Caco-2 (cell line): ENCODE measurements at regions not wholly inside any gene's neighbourhood (a gene's known extent, or its start where the extent isn't known, plus 50 kb on each side); places are given as distances from the start of the nearest gene placed in this dataset.
"Not testable (repeated sequence)": the region's sequence is repeated elsewhere in the genome, so short reads cannot be mapped to it uniquely, and the experiment has no call there.

Source experiments
- BruUV-seq: library from RNA; stranded (reverse); fragments of 400-500 nt; replicated peaks from 2 replicates; lab custom pipeline; 2021; lab: Mats Ljungman, UMichigan
- CTCF ChIA-PET: fragments of 300-600 bp; sonication (Branson Sonifier 250); formaldehyde crosslinking; loops from one replicate; lab custom pipeline; 2022; ENCODE audit warnings: antibody characterized with exemption; lab: Charles Lee
- POLR2A ChIA-PET: fragments of 300-600 bp; sonication (Branson Sonifier 250); formaldehyde crosslinking; loops from one replicate; lab custom pipeline; 2022; ENCODE audit warnings: antibody characterized with exemption; lab: Charles Lee
- DNase-seq, 2 experiments: peaks; one replicate each; pipeline versions ENCODE4 v3.0.0 to v3.0.0-alpha.2; 2020 to 2022
- H3K27me3 ChIP-seq: replicated peaks from 2 replicates; pipeline ENCODE4 v1.6.0; 2011; ENCODE audit warnings: low read length; ENCODE audit not compliant: control insufficient read depth, insufficient read depth
- H3K36me3 ChIP-seq: 2 replicates; pipeline ENCODE4 v1.5.1; 2011; ENCODE audit warnings: low read length; ENCODE audit not compliant: control insufficient read depth, insufficient read depth
- H3K4me1 ChIP-seq: fragments of 250-450 bp; sonication (Bioruptor Pico); 2 replicates; pipeline ENCODE4 v1.5.1; 2020; ENCODE audit warnings: mild to moderate bottlenecking
- H3K4me3 ChIP-seq: 2 replicates; pipeline ENCODE4 v1.5.1; 2011; ENCODE audit warnings: low read depth, mild to moderate bottlenecking, control low read depth, low read length
- H3K9me3 ChIP-seq: fragments of 250-450 bp; sonication (Bioruptor Pico); 2 replicates; pipeline ENCODE4 v1.5.1; 2020; ENCODE audit warnings: mild to moderate bottlenecking, moderate library complexity
- H3K27ac Mint-ChIP-seq: one replicate; pipeline ENCODE4 v1.8.0; 2022; ENCODE audit warnings: mixed read lengths; ENCODE audit not compliant: unreplicated experiment
- H3K27me3 Mint-ChIP-seq: one replicate; pipeline ENCODE4 v1.8.0; 2022; ENCODE audit warnings: mixed read lengths; ENCODE audit not compliant: insufficient read depth, unreplicated experiment
- H3K36me3 Mint-ChIP-seq: one replicate; pipeline ENCODE4 v1.8.0; 2022; ENCODE audit warnings: mild to moderate bottlenecking, mixed read lengths; ENCODE audit not compliant: insufficient read depth, unreplicated experiment
- H3K4me1 Mint-ChIP-seq: one replicate; pipeline ENCODE4 v1.8.0; 2022; ENCODE audit warnings: low read depth, mixed read lengths; ENCODE audit not compliant: unreplicated experiment
- H3K4me3 Mint-ChIP-seq: one replicate; pipeline ENCODE4 v1.8.0; 2022; ENCODE audit warnings: mild to moderate bottlenecking, moderate library complexity, mixed read lengths; ENCODE audit not compliant: unreplicated experiment
- H3K9me3 Mint-ChIP-seq: one replicate; pipeline ENCODE4 v1.8.0; 2022; ENCODE audit warnings: mixed read lengths; ENCODE audit not compliant: unreplicated experiment
- intact Hi-C: fragments of 100-400 bp; cut with micrococcal nuclease; formaldehyde crosslinking; loops from one replicate; pipeline ENCODE4 v1.10.0; 2022; ENCODE audit not compliant: unreplicated experiment
- TF ChIP-seq, protein P1 (sequence below), 2 experiments: fragments of 200-600 bp in 1 of 2; IDR thresholded peaks; 1 replicate in 1 of 2; 2 replicates in 1 of 2; pipeline versions ENCODE4 v1.5.1 to v1.8.0; 2011 to 2022; ENCODE audit warnings: antibody characterized with exemption in 1 of 2, control low read depth in 1 of 2, inconsistent platforms in 1 of 2, low read depth in 1 of 2, low read length in 1 of 2, mild to moderate bottlenecking in 1 of 2, moderate library complexity in 1 of 2; ENCODE audit not compliant: insufficient read depth in 1 of 2, severe bottlenecking in 1 of 2, unreplicated experiment in 1 of 2

DNA sequence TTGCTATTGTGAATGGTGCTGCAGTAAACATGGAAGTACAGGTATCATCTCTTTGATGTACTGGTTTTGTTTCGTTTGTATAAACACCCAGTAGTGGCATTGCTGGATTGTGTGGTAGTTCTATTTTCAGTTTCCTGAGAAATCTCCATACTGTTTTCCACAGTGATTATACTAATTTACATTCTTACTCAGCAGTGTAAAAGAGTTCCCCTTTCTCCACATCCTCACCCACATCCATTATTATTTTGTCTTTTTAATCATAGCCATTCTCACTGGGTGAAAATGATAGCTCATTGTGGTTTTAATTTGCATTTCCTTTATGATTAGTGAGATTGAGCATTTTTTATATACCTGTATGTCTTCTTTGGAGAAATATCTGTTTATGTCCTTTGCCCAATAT, 62.3 kb upstream of the PARP4 start:
- no peaks in the 10 kb centered on the region for H3K36me3 ChIP-seq
- intact Hi-C loops, result no loop called here
- ChIA-PET POLR2A (no interaction called here), CTCF (interaction anchor here (0.6 kb wide), 1 partner anchor 549 kb away, joined by 3 read pairs; no protein-coding TSS in a partner anchor)
- Mint-ChIP-seq H3K36me3 (no peaks in the 10 kb centered on the region), H3K4me1 (no peaks in the 10 kb centered on the region), H3K27ac (no peak overlapping the region), H3K27me3 (peaks cover 2% of the 10 kb centered on the region), H3K4me3 (no peak overlapping the region), H3K9me3 (no peaks in the 10 kb centered on the region)
- BruUV-seq, result no TSS peak
- TF ChIP-seq, protein P1, sequence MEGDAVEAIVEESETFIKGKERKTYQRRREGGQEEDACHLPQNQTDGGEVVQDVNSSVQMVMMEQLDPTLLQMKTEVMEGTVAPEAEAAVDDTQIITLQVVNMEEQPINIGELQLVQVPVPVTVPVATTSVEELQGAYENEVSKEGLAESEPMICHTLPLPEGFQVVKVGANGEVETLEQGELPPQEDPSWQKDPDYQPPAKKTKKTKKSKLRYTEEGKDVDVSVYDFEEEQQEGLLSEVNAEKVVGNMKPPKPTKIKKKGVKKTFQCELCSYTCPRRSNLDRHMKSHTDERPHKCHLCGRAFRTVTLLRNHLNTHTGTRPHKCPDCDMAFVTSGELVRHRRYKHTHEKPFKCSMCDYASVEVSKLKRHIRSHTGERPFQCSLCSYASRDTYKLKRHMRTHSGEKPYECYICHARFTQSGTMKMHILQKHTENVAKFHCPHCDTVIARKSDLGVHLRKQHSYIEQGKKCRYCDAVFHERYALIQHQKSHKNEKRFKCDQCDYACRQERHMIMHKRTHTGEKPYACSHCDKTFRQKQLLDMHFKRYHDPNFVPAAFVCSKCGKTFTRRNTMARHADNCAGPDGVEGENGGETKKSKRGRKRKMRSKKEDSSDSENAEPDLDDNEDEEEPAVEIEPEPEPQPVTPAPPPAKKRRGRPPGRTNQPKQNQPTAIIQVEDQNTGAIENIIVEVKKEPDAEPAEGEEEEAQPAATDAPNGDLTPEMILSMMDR (IDR thresholded peaks at IDR 0.05; ENCODE audit: insufficient read depth in 1 of 2, low read depth in 1 of 2, low read length in 1 of 2, severe bottlenecking in 1 of 2, unreplicated experiment in 1 of 2), result no peak
- H3K9me3 ChIP-seq, result no peaks in the 10 kb centered on the region
- no peak for DNase-seq
- no peak overlapping the region for H3K4me3 ChIP-seq
- no peaks in the 10 kb centered on the region for H3K27me3 ChIP-seq
- no peaks in the 10 kb centered on the region for H3K4me1 ChIP-seq

DNA sequence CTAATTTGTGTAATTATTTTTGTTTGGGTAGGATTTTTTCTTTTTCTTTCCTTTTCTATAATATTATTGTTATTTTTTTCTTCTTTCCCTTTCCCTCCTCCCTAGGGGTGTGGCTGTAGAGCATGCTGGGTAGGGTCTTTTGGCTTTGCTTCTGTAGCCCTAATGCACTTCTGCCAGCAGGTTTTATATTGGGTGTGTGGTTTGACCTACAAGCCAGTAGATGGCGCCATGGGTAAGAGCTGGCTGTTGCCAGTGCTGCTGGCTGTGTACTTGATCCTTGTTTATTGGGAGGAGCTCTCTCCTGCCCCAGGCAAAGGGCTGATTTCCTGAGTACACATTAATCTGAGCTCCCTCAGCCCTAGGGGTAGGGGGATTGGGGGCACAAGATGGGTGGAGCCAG, 67.7 kb upstream of the PARP4 start:
- H3K36me3 Mint-ChIP-seq, H3K9me3 ChIP-seq, POLR2A ChIA-PET, BruUV-seq, H3K27me3 Mint-ChIP-seq, H3K9me3 Mint-ChIP-seq, H3K4me1 ChIP-seq, H3K27me3 ChIP-seq, H3K36me3 ChIP-seq, H3K27ac Mint-ChIP-seq, H3K4me1 Mint-ChIP-seq, H3K4me3 ChIP-seq: not testable (repeated sequence)
- CTCF ChIA-PET, result interaction anchor here (0.8 kb wide), 2 partner anchors 112 to 415 kb away, joined by 3 to 4 read pairs; no protein-coding TSS in a partner anchor
- intact Hi-C loops, result loop anchor here (1.0 kb wide), 1 partner anchor 91 kb away; no protein-coding TSS in a partner anchor
- DNase-seq, result peak; percentile 47 to 57
- TF ChIP-seq, protein P1 (IDR thresholded peaks at IDR 0.05; ENCODE audit: insufficient read depth in 1 of 2, low read depth in 1 of 2, low read length in 1 of 2, severe bottlenecking in 1 of 2, unreplicated experiment in 1 of 2), result peak; percentile 59 to 70
- peak overlapping the region; percentile 52 for H3K4me3 Mint-ChIP-seq

- H3K27ac Mint-ChIP-seq, H3K36me3 Mint-ChIP-seq, DNase-seq, H3K4me1 ChIP-seq, H3K36me3 ChIP-seq, H3K27me3 ChIP-seq, POLR2A ChIA-PET, H3K9me3 Mint-ChIP-seq, H3K27me3 Mint-ChIP-seq, H3K4me1 Mint-ChIP-seq, intact Hi-C loops, BruUV-seq, H3K4me3 ChIP-seq, H3K9me3 ChIP-seq, H3K4me3 Mint-ChIP-seq: not testable (repeated sequence)
- CTCF ChIA-PET, result interaction anchor here (0.5 kb wide), 1 partner anchor 146 kb away, joined by 8 read pairs; no protein-coding TSS in a partner anchor
Observed at GRCh38 chr13:24581578-24581977, 69.0 kb upstream of the PARP4 start.

GRCh38 chr13:24591697-24592096, 79.1 kb upstream of the PARP4 start:
- H3K36me3 Mint-ChIP-seq, intact Hi-C loops, POLR2A ChIA-PET: not testable (repeated sequence)

GRCh38 chr13:24597906-24598670, 82.1 kb upstream of the ATP12A start:
- H3K36me3 Mint-ChIP-seq, intact Hi-C loops, POLR2A ChIA-PET, H3K4me3 ChIP-seq, CTCF ChIA-PET, H3K4me3 Mint-ChIP-seq, H3K36me3 ChIP-seq, H3K4me1 Mint-ChIP-seq, H3K9me3 Mint-ChIP-seq, H3K27me3 ChIP-seq, BruUV-seq, H3K4me1 ChIP-seq, H3K9me3 ChIP-seq, DNase-seq, H3K27ac Mint-ChIP-seq: not testable (repeated sequence)
- H3K27me3 Mint-ChIP-seq, result peaks cover 14% of the 10 kb centered on the region

More at GRCh38 chr13:24591697-24592096, 79.1 kb upstream of the PARP4 start:
- H3K27me3 Mint-ChIP-seq, H3K36me3 ChIP-seq, H3K27me3 ChIP-seq, H3K9me3 Mint-ChIP-seq, H3K4me1 ChIP-seq, BruUV-seq, CTCF ChIA-PET, H3K9me3 ChIP-seq, H3K4me3 ChIP-seq: not testable (repeated sequence)
- H3K27ac Mint-ChIP-seq, result peak overlapping the region; percentile 69
- H3K4me3 Mint-ChIP-seq, result peak overlapping the region; percentile 53
- DNase-seq, result peak; percentile 52 to 64
- peaks cover 19% of the 10 kb centered on the region for H3K4me1 Mint-ChIP-seq
